H9 (cell line): ENCODE measurements at regions not wholly inside any gene's neighbourhood (a gene's known extent, or its start where the extent isn't known, plus 50 kb on each side); places are given as distances from the start of the nearest gene placed in this dataset.

Experiments used
- DNase-seq: peaks from one replicate; pipeline ENCODE4 v3.0.0-alpha.2; 2017
- H2AFZ ChIP-seq: one replicate; pipeline ENCODE4 v1.6.1; 2013; ENCODE audit warnings: mild to moderate bottlenecking, low read length, control low read depth, moderate library complexity
- H2AK5ac ChIP-seq: 2 replicates; pipeline ENCODE4 v1.6.1; 2013; ENCODE audit warnings: low read length, control low read depth, mixed read lengths; ENCODE audit not compliant: insufficient read length
- H2BK120ac ChIP-seq: one replicate; pipeline ENCODE4 v1.6.1; 2013; ENCODE audit warnings: low read depth, mild to moderate bottlenecking, low read length, control low read depth, inconsistent platforms; ENCODE audit not compliant: poor library complexity, severe bottlenecking
- H2BK12ac ChIP-seq: 2 replicates; pipeline ENCODE4 v1.6.1; 2013; ENCODE audit warnings: low read length, control low read depth, mixed read lengths, low read depth; ENCODE audit not compliant: insufficient read length
- H2BK15ac ChIP-seq: 2 replicates; pipeline ENCODE4 v1.6.1; 2013; ENCODE audit warnings: low read depth, low read length, control low read depth
- H2BK20ac ChIP-seq: one replicate; pipeline ENCODE4 v1.6.1; 2013; ENCODE audit warnings: low read depth, mild to moderate bottlenecking, low read length, control low read depth, inconsistent platforms; ENCODE audit not compliant: poor library complexity, severe bottlenecking
- H2BK5ac ChIP-seq: 2 replicates; pipeline ENCODE4 v1.6.1; 2013; ENCODE audit warnings: low read length, control low read depth, mixed read lengths; ENCODE audit not compliant: insufficient read length
- H3K14ac ChIP-seq: 2 replicates; pipeline ENCODE4 v1.6.1; 2013; ENCODE audit warnings: low read length, control low read depth; ENCODE audit not compliant: insufficient read depth
- H3K18ac ChIP-seq: 2 replicates; pipeline ENCODE4 v1.6.1; 2013; ENCODE audit warnings: low read depth, mild to moderate bottlenecking, mixed read lengths, low read length, control low read depth; ENCODE audit not compliant: insufficient read length
- H3K23ac ChIP-seq: 2 replicates; pipeline ENCODE4 v1.6.1; 2013; ENCODE audit warnings: low read length, control low read depth, mixed read lengths, low read depth; ENCODE audit not compliant: insufficient read length
- H3K23me2 ChIP-seq: 2 replicates; pipeline ENCODE4 v1.6.1; 2013; ENCODE audit warnings: low read depth, mild to moderate bottlenecking, mixed read lengths, low read length, control low read depth; ENCODE audit not compliant: insufficient read length, poor library complexity, severe bottlenecking
- H3K27ac ChIP-seq: 2 replicates; pipeline ENCODE4 v1.5.1; 2013; ENCODE audit warnings: low read length, control low read depth, mixed read lengths, low read depth; ENCODE audit not compliant: insufficient read length
- H3K27me3 ChIP-seq: 2 replicates; pipeline ENCODE4 v1.6.1; 2013; ENCODE audit warnings: low read length, control low read depth, inconsistent platforms; ENCODE audit not compliant: insufficient read depth
- H3K4ac ChIP-seq: 2 replicates; pipeline ENCODE4 v1.6.1; 2013; ENCODE audit warnings: low read depth, mild to moderate bottlenecking, control low read depth, inconsistent platforms, low read length, moderate library complexity
- H3K4me1 ChIP-seq: 2 replicates; pipeline ENCODE4 v1.6.1; 2013; ENCODE audit warnings: low read length, control low read depth, inconsistent platforms; ENCODE audit not compliant: insufficient read depth
- H3K4me2 ChIP-seq: 2 replicates; pipeline ENCODE4 v1.6.1; 2013; ENCODE audit warnings: low read length, control low read depth, mixed read lengths; ENCODE audit not compliant: insufficient read length, insufficient read depth
- H3K56ac ChIP-seq: 2 replicates; pipeline ENCODE4 v1.6.1; 2013; ENCODE audit warnings: low read depth, mild to moderate bottlenecking, mixed read lengths, low read length, control low read depth; ENCODE audit not compliant: insufficient read length
- H3K79me1 ChIP-seq: 2 replicates; pipeline ENCODE4 v1.6.1; 2013; ENCODE audit warnings: low read depth, mild to moderate bottlenecking, moderate library complexity, low read length, control low read depth, inconsistent platforms; ENCODE audit not compliant: insufficient read depth, poor library complexity, severe bottlenecking
- H3K79me2 ChIP-seq: 2 replicates; pipeline ENCODE4 v1.6.1; 2013; ENCODE audit warnings: low read length, control low read depth, inconsistent platforms; ENCODE audit not compliant: insufficient read depth
- H3K9ac ChIP-seq: 2 replicates; pipeline ENCODE4 v1.6.1; 2013; ENCODE audit warnings: low read length, control low read depth, mixed read lengths; ENCODE audit not compliant: insufficient read length; ENCODE audit errors: extremely low read depth
- H3K9me3 ChIP-seq: one replicate; pipeline ENCODE4 v1.6.1; 2013; ENCODE audit warnings: low read depth, low read length, inconsistent platforms; ENCODE audit not compliant: control insufficient read depth
- H3T11ph ChIP-seq: one replicate; pipeline ENCODE4 v1.6.1; 2013; ENCODE audit warnings: mild to moderate bottlenecking, low read length, control low read depth, inconsistent platforms
- H4K20me1 ChIP-seq: one replicate; pipeline ENCODE4 v1.6.1; 2013; ENCODE audit not compliant: control insufficient read depth, insufficient read length, insufficient read depth
- H4K5ac ChIP-seq: 2 replicates; pipeline ENCODE4 v1.6.1; 2013; ENCODE audit warnings: low read depth, mild to moderate bottlenecking, mixed read lengths, low read length, control low read depth; ENCODE audit not compliant: insufficient read length
- H4K8ac ChIP-seq: replicated peaks from 2 replicates; pipeline ENCODE4 v1.6.1; 2013; ENCODE audit warnings: low read length, control low read depth, mixed read lengths, low read depth; ENCODE audit not compliant: insufficient read length
- H4K91ac ChIP-seq: 2 replicates; pipeline ENCODE4 v1.6.1; 2013; ENCODE audit warnings: low read depth, mild to moderate bottlenecking, moderate library complexity, mixed read lengths, low read length, control low read depth; ENCODE audit not compliant: insufficient read length
- H3K27ac Mint-ChIP-seq, 3 experiments: 2 replicates in 2 of 3; 3 replicates in 1 of 3; pipeline ENCODE4 v1.8.0; 2020 to 2021; ENCODE audit warnings: mixed read lengths in 3 of 3, mild to moderate bottlenecking in 1 of 3, moderate library complexity in 1 of 3
- H3K27me3 Mint-ChIP-seq: 2 replicates; pipeline ENCODE4 v1.8.0; 2021; ENCODE audit warnings: low read depth, mild to moderate bottlenecking, moderate library complexity, mixed read lengths
- H3K36me3 Mint-ChIP-seq, 3 experiments: 2 replicates in 2 of 3; 3 replicates in 1 of 3; pipeline ENCODE4 v1.8.0; 2020 to 2021; ENCODE audit warnings: low read depth in 3 of 3, mixed read lengths in 3 of 3; ENCODE audit not compliant: insufficient read depth in 1 of 3
- H3K4me1 Mint-ChIP-seq, 2 experiments: 2 replicates each; pipeline ENCODE4 v1.8.0; 2020; ENCODE audit warnings: mixed read lengths in 2 of 2
- H3K4me3 Mint-ChIP-seq, 2 experiments: 2 replicates in 1 of 2; 3 replicates in 1 of 2; pipeline ENCODE4 v1.8.0; 2020 to 2021; ENCODE audit warnings: mild to moderate bottlenecking in 2 of 2, mixed read lengths in 2 of 2, moderate library complexity in 1 of 2
- H3K9me3 Mint-ChIP-seq, 2 experiments: 2 replicates in 1 of 2; 3 replicates in 1 of 2; pipeline ENCODE4 v1.8.0; 2020; ENCODE audit warnings: mild to moderate bottlenecking in 2 of 2, mixed read lengths in 2 of 2, moderate library complexity in 1 of 2
- WGBS: extraction: QIAGEN DNeasy Blood & Tissue Kit; methylation state at CpG from one replicate; pipeline ENCODE4 v1.1.7; 2013; ENCODE audit warnings: missing lambda C conversion rate, low lambda C conversion rate, mixed read lengths; ENCODE audit not compliant: insufficient read length; ENCODE audit errors: extremely low coverage; 5-methylcytosine and 5-hydroxymethylcytosine counted together
- TF ChIP-seq, protein P1 (sequence below): fragments of 200-600 bp; sonication (generic); conservative IDR thresholded peaks from 3 replicates; pipeline ENCODE4 v1.8.0; 2021; ENCODE audit warnings: antibody characterized with exemption, mild to moderate bottlenecking

DNA sequence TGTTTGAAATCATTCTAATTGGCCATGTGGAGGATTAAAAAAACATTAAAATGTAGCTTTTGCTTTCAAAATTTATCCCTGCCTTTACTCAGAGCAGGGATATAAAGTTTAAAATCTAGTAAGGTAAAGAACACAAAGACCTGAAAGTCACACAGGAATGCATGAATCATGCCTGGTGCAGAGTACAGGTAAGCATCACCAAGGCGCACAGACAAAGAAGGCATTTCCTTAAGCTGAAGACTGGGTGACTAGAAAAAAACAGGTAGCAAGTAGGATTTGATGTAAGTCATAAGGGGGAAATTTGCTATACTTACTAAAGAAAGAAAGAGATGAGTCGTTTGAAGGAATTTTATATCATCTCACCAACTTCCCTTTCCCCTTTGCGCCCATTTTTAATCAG, 405.6 kb downstream of the GXYLT1 start:
- Histone ChIP-seq H3K9ac (no peak overlapping the region), H4K91ac (no peak overlapping the region), H4K20me1 (no peaks in the 10 kb centered on the region), H3K79me2 (no peaks in the 10 kb centered on the region), H2BK15ac (no peak overlapping the region), H2BK20ac (no peak overlapping the region), H3K27ac (no peak overlapping the region), H3T11ph (no peak overlapping the region), H3K4me2 (no peak overlapping the region), H2BK120ac (no peak overlapping the region), H3K18ac (no peak overlapping the region), H3K4me1 (no peaks in the 10 kb centered on the region; the same call in 1 of the 2 replicates), H3K56ac (no peak overlapping the region), H2BK5ac (no peak overlapping the region), H4K5ac (no peak overlapping the region), H3K23me2 (no peaks in the 10 kb centered on the region), H3K14ac (no peak overlapping the region), H2BK12ac (no peak overlapping the region), H2AFZ (no peak overlapping the region), H2AK5ac (no peak overlapping the region), H3K23ac (no peak overlapping the region), H3K9me3 (no peaks in the 10 kb centered on the region), H3K79me1 (no peaks in the 10 kb centered on the region), H4K8ac (no peak overlapping the region), H3K4ac (no peak overlapping the region), H3K27me3 (no peaks in the 10 kb centered on the region)
- Mint-ChIP-seq H3K9me3 (peaks cover 5% of the 10 kb centered on the region in 2 experiments; a peak in 3 of 5 replicates), H3K4me1 (peaks cover 0 to 7% of the 10 kb centered on the region in 2 experiments; a peak in 3 of 4 replicates), H3K36me3 (no peaks in the 10 kb centered on the region; a peak in 2 of 7 replicates), H3K27ac (no peak overlapping the region), H3K4me3 (no peak overlapping the region), H3K27me3 (no peaks in the 10 kb centered on the region)
- TF ChIP-seq, protein P1, sequence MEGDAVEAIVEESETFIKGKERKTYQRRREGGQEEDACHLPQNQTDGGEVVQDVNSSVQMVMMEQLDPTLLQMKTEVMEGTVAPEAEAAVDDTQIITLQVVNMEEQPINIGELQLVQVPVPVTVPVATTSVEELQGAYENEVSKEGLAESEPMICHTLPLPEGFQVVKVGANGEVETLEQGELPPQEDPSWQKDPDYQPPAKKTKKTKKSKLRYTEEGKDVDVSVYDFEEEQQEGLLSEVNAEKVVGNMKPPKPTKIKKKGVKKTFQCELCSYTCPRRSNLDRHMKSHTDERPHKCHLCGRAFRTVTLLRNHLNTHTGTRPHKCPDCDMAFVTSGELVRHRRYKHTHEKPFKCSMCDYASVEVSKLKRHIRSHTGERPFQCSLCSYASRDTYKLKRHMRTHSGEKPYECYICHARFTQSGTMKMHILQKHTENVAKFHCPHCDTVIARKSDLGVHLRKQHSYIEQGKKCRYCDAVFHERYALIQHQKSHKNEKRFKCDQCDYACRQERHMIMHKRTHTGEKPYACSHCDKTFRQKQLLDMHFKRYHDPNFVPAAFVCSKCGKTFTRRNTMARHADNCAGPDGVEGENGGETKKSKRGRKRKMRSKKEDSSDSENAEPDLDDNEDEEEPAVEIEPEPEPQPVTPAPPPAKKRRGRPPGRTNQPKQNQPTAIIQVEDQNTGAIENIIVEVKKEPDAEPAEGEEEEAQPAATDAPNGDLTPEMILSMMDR: no peak
- WGBS: no CpG with 5 or more reads among the region's 3 CpGs
- no peak for DNase-seq
